ENCODE measurements at regions not wholly inside any gene's neighbourhood (a gene's known extent, or its start where the extent isn't known, plus 50 kb on each side); places are given as distances from the start of the nearest gene placed in this dataset.

DNA sequence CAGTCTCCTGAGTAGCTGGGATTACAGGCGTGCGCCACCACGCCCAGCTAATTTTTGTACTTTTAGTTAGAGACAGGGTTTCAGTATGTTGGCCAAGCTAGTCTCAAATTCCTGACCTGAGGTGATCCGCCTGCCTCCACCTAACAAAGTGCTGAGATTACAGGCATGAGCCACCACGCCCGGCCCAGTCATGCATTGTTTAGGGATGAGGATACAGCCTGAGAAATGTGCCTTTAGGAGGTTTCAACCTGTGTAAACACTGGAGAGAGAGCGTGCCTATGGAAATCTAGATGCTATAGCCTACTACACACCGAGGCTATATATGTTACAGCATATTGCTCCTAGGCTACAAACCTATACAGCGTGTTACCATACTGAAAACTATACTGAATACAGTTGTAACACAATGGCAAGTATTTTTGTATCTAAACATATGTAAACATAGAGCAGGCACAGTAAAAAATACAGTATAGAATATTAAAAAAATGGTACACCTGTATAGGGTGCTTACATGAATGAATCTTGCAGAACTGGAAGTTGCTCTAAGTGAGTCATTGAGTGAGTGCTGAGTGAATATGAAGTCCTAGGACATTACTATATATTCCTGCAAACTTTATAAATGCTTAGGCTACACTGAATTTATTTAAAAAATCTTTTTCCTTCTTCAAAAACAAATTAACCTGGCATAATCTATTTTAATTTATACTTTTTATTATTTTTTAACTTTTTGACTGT, 588.2 kb upstream of the ADGRL3 start:
- POLR2A ChIA-PET, result no interaction called here

DNA sequence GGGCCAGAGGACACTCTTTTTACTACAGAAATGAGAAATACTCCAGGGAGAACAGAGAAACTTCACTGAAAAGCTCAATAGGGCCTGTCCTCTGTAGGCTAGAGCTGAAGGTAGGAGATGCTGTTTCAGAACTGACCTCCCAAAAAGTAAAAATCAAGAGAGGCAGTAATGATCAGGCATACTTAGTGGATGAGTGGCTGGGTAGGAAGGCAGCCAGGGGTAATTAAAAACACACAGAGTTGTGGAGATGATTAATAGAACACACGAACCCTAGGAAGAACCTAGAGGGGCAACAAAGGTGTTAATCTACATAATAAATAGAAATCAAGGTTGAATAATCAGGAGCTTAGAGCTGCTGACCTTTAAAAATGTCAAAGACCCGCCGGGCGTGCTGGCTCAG, 582.4 kb upstream of the ADGRL3 start:
- TF ChIP-seq, protein P1, sequence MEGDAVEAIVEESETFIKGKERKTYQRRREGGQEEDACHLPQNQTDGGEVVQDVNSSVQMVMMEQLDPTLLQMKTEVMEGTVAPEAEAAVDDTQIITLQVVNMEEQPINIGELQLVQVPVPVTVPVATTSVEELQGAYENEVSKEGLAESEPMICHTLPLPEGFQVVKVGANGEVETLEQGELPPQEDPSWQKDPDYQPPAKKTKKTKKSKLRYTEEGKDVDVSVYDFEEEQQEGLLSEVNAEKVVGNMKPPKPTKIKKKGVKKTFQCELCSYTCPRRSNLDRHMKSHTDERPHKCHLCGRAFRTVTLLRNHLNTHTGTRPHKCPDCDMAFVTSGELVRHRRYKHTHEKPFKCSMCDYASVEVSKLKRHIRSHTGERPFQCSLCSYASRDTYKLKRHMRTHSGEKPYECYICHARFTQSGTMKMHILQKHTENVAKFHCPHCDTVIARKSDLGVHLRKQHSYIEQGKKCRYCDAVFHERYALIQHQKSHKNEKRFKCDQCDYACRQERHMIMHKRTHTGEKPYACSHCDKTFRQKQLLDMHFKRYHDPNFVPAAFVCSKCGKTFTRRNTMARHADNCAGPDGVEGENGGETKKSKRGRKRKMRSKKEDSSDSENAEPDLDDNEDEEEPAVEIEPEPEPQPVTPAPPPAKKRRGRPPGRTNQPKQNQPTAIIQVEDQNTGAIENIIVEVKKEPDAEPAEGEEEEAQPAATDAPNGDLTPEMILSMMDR (IDR thresholded peaks at IDR 0.05; ENCODE audit: insufficient read depth, low read depth, low read length), result no peak
- ChIA-PET CTCF (interaction anchor here (1.6 kb wide), 1 partner anchor 9 kb away, joined by 3 read pairs; no protein-coding TSS in a partner anchor), POLR2A (no interaction called here)
- no peaks in the 10 kb centered on the region for H3K27me3 ChIP-seq (ENCODE audit: control insufficient read depth, insufficient read depth, low read length)
- DNase-seq (ENCODE audit: low read depth), result no peak
- H3K36me3 ChIP-seq (ENCODE audit: control insufficient read depth, insufficient read depth, low read length), result no peaks in the 10 kb centered on the region
- H3K4me3 ChIP-seq (ENCODE audit: low read depth, low read length), result no peak overlapping the region

More for the DNA sequence above, 588.2 kb upstream of the ADGRL3 start:
- Histone ChIP-seq H3K4me3 (ENCODE audit: low read depth, low read length) (no peak overlapping the region), H3K27me3 (ENCODE audit: control insufficient read depth, insufficient read depth, low read length) (no peaks in the 10 kb centered on the region), H3K36me3 (ENCODE audit: control insufficient read depth, insufficient read depth, low read length) (no peaks in the 10 kb centered on the region)
- DNase-seq (ENCODE audit: low read depth), result no peak
- TF ChIP-seq, protein P1 (IDR thresholded peaks at IDR 0.05; ENCODE audit: insufficient read depth, low read depth, low read length), result no peak
- CTCF ChIA-PET, result no interaction called here

DNA sequence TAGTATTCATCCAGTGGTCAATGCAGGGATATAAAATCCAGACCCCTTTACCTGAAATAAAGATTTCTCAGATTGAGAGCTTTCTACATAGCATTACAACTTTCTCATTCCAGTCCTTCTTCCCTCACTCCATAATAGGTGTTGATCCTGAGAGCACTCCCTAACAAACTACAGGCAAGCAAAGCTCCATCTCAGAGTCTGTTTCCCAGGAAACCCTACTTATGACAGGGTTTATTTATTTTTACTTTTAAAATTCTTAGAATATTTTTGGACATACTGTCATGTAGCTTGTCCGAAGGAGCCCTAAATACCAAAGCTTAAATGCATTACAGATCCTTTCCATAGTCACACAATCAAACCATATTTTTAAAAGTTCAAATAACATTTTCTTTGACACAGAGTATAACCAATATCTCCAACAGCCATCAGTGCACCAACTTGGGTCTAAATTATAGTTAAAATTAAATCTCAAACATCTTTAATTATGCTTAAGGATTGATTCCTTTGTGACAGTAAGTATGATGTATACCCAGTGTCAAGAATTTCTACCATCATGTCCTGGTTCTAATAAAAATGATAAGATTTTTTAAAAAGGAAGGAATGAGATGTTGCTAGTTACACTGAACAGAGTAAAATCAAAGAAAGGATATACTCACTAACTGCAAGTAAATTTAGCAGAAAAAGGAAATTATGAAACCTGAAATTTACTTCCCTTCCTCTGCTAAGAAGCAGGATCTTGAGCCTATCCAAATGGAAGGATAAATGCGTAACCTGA, 580.4 kb upstream of the ADGRL3 start:
- H3K4me3 ChIP-seq (ENCODE audit: low read depth, low read length), result no peak overlapping the region
- ChIA-PET CTCF (no interaction called here), POLR2A (interaction anchor here (0.7 kb wide), 1 partner anchor 24 kb away, joined by 3 read pairs; no protein-coding TSS in a partner anchor)
- DNase-seq (ENCODE audit: low read depth), result no peak
- no peaks in the 10 kb centered on the region for H3K27me3 ChIP-seq (ENCODE audit: control insufficient read depth, insufficient read depth, low read length)
- H3K36me3 ChIP-seq (ENCODE audit: control insufficient read depth, insufficient read depth, low read length), result no peaks in the 10 kb centered on the region
- TF ChIP-seq, protein P1 (IDR thresholded peaks at IDR 0.05; ENCODE audit: insufficient read depth, low read depth, low read length), result no peak

DNA sequence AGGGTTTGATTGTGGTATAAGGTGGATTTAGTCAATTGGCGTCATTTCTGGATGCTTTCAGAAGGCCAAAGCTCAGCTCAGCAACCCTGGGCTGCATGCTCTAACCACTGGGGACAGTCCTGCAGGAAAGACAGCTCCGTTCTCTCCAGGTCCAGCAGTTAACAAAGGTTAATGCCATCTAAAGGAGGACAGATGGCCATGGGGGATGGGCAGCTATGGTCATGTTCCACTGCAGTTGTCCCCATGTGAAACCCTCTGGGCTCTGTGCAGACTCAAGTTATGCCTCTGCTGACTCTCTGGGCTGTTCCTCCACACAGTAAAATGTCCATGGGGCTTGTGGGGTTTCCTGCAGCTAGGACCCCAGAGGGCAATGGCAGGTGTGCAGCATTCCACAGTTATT, 562.1 kb upstream of the ADGRL3 start:
- ChIA-PET POLR2A (no interaction called here), CTCF (no interaction called here)
- no peak overlapping the region for H3K4me3 ChIP-seq (ENCODE audit: low read depth, low read length)
- no peaks in the 10 kb centered on the region for H3K27me3 ChIP-seq (ENCODE audit: control insufficient read depth, insufficient read depth, low read length)
- TF ChIP-seq, protein P1 (IDR thresholded peaks at IDR 0.05; ENCODE audit: insufficient read depth, low read depth, low read length), result no peak
- DNase-seq (ENCODE audit: low read depth), result no peak
- H3K36me3 ChIP-seq (ENCODE audit: control insufficient read depth, insufficient read depth, low read length), result no peaks in the 10 kb centered on the region

DNA sequence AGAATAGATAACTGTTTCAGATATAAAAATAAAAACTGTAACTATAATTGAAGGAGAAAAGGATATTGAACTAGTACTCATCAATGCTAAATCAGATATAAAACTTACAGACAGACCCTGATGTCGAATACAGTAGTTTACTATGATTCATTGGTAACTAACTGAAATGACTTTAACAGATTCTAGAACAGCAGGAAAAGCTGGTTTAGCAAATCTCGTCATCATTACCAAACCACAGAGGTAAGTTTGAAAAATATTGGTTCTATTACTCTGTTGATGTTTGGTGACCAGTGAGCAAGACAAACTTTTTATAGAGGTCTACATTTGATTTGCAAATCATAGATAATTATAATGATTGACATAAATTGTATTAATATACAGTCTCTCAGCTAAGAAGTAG, 551.4 kb upstream of the ADGRL3 start:
- ChIA-PET CTCF (no interaction called here), POLR2A (no interaction called here)
- H3K36me3 ChIP-seq (ENCODE audit: control insufficient read depth, insufficient read depth, low read length), result no peaks in the 10 kb centered on the region
- H3K4me3 ChIP-seq (ENCODE audit: low read depth, low read length), result no peak overlapping the region
- H3K27me3 ChIP-seq (ENCODE audit: control insufficient read depth, insufficient read depth, low read length), result no peaks in the 10 kb centered on the region
- TF ChIP-seq, protein P1 (IDR thresholded peaks at IDR 0.05; ENCODE audit: insufficient read depth, low read depth, low read length), result no peak
- DNase-seq (ENCODE audit: low read depth), result no peak
